Gastroesophageal sphincter (tissue), 3 donors: ENCODE measurements at regions not wholly inside any gene's neighbourhood (a gene's known extent, or its start where the extent isn't known, plus 50 kb on each side); places are given as distances from the start of the nearest gene placed in this dataset.

Experiments used
- CTCF ChIP-seq, 4 experiments: fragments of 200-600 bp in 2 of 4; fragments of 450-650 bp in 2 of 4; sonication (generic) in 1 of 4; IDR thresholded peaks; one replicate each; pipeline ENCODE4 v1.5.1; 2017 to 2019; ENCODE audit warnings: antibody characterized with exemption in 4 of 4, mild to moderate bottlenecking in 2 of 4, moderate library complexity in 2 of 4
- EP300 ChIP-seq: sonication (generic); formaldehyde crosslinking; IDR thresholded peaks from one replicate; pipeline ENCODE4 v1.6.1; 2017; ENCODE audit warnings: antibody characterized with exemption, mild to moderate bottlenecking
- POLR2A ChIP-seq, 2 donors: fragments of 450-650 bp; IDR thresholded peaks; one replicate each; pipeline ENCODE4 v1.6.1; 2017; ENCODE audit warnings: antibody characterized with exemption in 2 of 2, mild to moderate bottlenecking in 2 of 2, moderate library complexity in 1 of 2

GRCh38 chr10:90174531-90174930 is 473.1 kb downstream of the KIF20B start:
- TF ChIP-seq CTCF (IDR thresholded peaks at IDR 0.05) (no peak), POLR2A (IDR thresholded peaks at IDR 0.05) (no peak), EP300 (no peak)
